ENCODE measurements at regions not wholly inside any gene's neighbourhood (a gene's known extent, or its start where the extent isn't known, plus 50 kb on each side); places are given as distances from the start of the nearest gene placed in this dataset.

GRCh38 chr11:69369945-69370344 is 76.0 kb downstream of the MYEOV start:
- TF ChIP-seq CTCF (IDR thresholded peaks at IDR 0.05 in 8 of 11, conservative IDR thresholded peaks at IDR 0.05 in 3 of 11) = no peak
- no peak for TF ChIP-seq POLR2AphosphoS5 (IDR thresholded peaks at IDR 0.05)
- TF ChIP-seq POLR2A (IDR thresholded peaks at IDR 0.05) = no peak

Data from spleen (tissue), 7 donors.